ENCODE measurements at regions not wholly inside any gene's neighbourhood (a gene's known extent, or its start where the extent isn't known, plus 50 kb on each side); places are given as distances from the start of the nearest gene placed in this dataset.

GRCh38 chr3:134083626-134084241 lies 54.0 kb upstream of the SLCO2A1 start:
- TF ChIP-seq CTCF (conservative IDR thresholded peaks at IDR 0.05; ENCODE audit: low read length) (no peak), EZH2phosphoT487 (IDR thresholded peaks at IDR 0.05; ENCODE audit: borderline replicate concordance, low read depth, low read length) (no peak)

Measured in OCI-LY7 (cell line).